ENCODE measurements at regions not wholly inside any gene's neighbourhood (a gene's known extent, or its start where the extent isn't known, plus 50 kb on each side); places are given as distances from the start of the nearest gene placed in this dataset.

DNA sequence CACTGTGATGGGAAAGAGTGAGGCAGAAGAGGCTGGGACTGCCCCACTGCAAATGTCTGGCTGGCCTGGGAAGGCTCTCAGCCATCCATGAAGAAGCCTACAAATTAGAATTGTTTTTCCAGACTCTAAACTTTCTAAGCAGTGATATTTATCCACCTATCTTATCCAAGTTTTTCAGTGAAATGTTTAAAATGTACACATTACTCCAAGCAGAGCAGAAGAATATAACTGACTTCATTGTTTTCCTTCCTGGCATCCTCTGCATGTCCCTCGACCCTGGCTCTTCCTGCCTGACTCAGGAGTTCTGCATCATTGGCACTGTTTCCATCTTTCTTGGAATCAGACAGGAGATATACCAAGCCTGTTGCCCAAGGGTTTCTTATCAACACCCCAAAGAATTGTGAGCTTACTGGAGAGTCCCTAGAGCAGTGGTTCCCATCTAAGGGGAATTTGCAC is 401.5 kb upstream of the PROK2 start:
- DNase-seq, result no peak

DNA sequence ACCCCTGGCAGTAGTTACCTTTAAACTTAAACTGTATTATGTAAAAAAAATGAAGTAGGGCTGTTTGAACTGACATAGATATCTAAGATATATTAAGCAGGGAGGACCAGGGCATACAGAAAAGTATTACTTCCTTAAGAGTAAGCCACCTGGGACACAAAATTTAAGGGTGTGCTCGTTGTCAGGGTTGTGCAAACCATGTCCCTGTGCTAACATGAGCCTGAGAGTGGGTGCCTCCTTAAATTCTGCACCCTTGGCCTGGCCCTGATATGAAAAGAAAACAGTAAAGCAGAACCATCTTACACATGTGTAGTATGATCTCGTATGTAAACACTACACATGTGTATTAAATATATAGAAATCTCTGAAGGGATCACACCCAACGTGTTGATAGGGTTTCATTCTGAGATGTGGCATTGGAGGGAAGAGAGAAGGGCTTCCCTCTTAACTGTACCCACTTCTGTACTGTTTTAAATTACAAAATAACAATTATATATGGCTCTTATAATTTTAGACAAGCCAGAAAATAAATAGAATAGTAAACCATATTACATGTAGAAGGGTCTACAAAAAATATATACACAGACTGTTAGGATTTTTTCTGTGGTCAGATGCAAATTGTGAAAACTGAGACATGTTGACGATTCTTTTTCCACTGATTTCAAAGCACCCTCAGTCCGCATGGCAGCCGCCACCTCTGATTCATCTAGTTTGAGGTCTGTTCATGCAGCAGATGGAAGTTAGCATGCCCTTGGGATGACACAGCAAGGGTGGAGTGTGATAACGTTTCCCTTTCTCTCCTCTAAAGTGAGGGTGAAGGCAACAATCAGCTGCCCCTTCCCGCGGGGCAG is 400.8 kb upstream of the PROK2 start:
- DNase-seq, result no peak

DNA sequence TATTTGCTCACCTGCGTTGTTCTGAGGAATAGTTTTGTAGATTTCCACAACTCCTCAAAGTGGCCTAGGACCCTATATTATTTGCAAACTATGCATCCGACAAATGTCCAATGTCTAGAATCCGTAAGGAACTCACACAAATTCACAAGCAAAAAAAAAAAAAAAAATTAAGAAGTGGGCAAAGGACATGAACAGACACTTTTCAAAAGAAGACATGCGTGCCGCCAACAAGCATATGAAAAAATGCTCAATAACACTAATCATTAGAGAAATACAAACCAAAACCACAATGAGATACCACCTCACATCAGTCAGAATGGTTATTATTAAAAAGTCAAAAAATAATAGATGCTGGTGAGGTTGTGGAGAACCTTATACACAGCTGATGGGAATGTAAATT is 398.5 kb upstream of the PROK2 start:
- no peak for DNase-seq

DNA sequence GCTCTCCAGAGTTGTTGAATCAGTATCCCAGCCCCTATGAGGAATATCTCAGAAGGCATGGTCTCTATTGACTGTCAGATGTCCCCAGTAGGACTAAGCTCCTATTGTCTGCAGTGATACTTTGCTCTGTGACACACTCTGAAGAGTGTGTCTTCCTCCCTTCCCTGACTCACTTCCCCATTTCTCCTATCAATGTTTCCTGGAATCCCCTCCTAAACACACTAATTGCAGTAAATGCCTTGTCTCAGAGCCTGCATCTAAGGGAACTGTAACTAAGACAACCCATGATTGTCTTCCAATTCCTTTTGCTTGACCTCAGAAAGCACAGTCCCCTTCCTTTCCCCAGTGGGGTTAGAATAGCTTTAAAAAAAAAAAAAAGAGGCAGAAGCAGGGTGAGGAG is 397.3 kb upstream of the PROK2 start:
- no peak for DNase-seq

DNA sequence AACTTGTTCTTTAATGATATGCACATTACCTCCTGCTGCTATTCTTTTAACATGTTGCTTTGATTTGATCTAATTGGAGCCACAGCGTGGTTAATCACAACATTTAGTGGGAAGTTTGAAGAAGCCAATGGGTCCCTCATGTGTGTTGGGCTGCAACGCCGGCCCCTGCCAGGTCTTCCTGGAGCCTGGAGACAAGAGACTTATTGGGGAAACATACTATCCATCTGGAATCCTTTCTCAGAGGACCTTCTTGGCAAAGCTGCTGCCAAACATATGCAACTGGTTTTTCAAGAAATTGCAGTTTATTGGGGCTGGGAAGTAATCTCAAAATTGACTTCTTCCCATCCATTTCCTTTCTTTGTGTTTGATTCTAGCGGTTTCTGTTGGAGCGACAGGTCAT is 396.3 kb upstream of the PROK2 start:
- DNase-seq, result no peak

DNA sequence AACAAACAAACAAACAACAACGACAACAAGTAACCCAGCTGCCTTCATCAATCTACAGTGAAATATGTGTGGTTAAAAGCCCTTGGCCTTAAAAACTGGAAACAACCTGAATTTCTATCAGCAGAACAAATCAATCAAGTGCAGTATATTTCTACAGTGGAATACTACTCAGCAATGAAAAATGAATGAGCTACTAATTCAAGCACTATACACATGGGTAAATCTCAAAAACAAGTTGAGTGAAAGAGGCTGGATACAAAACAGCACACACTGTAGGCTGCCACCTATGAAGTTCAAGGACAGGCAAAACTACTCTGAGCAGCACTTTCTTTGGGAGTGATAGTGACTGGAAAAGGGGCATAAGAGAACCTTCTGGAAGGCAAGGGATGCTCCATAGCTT is 395.5 kb upstream of the PROK2 start:
- DNase-seq, result no peak

DNA sequence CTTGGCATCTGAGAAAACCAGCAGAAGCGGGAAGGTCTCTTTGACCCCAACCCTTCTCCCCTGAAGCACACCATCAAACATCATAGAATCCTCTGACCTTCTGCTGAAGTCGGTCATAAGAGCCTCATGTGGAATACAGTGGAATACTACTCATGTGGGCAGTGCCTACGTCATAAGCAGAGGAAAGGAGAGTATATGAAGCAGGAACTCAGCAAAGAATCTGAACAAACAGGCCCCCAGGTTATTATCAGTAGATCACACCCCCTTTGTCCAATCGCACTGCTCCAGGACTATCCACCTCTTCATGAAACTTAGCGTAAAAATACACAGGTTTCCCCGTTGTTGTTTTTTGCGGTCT is 394.1 kb upstream of the PROK2 start:
- no peak for DNase-seq

DNA sequence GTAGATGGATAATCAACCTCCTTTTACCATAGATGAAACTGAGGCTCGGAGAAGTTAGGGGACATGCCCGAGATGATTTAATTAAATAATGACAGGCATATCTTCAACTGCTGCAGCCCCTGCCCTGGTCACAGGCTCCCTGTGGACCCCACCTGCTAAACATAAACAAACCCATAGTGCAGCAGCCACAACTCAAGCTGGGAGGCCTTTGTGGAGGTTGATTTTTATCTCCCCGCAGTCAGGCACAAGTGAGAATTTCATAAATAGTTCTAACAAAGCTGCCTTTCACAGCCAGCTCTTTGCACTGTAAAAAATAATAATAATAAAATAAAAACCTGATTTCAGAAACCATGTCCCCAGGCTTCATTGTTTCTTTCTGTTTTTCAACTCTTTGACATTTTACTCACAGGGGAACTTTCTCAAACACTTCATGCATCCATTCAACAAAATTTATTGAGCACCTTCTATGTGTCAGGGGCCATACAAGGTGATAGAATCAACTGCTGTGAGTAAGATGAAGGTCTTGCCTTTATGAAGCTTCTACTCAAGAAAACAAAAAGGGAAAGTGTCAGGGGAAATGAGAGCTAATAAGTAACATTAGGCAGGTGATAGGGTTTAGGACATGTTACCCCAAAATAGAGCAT is 393.6 kb upstream of the PROK2 start:
- DNase-seq, result no peak

DNA sequence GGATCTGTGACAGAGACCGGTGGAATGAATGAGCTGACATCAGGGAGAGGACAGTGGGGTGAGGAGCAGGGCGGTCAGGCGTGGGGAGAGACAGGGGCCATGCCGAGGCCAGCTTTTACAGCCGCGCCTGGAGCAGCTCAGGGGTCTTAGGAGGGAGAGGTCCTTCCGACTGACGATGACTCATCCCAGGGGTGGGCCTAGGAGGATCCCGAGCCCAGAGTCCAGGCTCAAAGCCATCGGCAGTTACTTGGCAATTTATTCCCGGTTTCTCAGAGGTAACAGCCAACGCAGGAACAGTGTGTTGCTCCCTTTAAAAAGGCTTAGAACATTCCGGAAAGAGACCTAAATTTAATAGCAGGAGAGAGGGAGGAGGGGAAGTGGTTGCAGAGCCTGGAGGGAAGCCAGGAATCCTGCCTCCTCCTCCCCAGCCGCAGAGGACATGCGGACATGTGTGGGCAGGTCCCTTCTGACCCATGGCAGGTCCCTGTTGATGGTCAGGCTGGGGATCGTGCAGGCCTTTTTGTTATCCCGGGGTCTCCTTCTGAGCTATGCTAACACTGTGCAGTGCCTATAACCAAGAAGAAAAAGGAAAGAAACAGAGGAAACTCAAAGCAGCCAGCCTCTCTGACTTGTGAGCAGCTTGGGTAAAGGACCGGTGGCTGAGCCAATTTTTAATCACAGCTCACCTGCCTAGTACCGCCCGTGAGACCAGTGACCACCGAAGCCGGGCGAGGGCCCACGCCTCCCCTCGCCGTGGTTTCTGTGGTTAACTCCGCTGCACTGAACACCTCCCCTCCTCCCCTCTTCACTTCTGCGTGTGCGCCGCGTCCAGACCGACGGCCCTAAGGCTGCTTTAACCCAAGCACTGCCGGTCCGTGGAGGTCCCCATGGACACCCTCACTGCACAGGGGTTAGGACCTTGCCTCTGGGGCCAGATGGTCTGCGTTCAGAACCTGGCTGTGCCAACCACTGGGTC is 392.4 kb upstream of the PROK2 start:
- DNase-seq, result peak in 20 of 56 donors; percentile 22 to 71 (median 40)

DNA sequence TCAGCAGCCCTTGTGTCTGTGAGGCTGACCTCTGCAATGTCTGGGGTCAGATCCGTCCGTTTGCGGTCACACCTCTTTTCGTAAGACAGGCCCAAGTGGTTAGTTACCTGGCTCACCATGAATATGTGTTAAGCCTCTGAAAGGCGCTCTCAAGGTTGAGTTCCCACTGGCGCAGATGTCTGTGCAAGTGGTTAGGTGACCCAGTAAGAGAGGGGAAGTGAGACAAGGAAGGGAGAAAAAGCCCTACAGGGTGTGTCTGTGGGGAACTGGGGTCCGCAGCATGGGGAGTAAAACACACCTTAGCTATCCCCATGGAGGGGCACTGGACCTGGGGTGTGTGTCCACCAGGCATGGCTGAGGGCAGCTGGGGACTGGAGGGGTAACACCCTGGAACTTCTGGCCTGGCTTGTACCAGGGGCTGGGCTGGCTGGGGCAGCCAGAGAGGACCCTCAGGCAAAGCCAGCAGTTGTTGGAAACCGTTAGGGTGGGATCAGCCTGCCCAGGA is 391.6 kb upstream of the PROK2 start:
- DNase-seq, result no peak

DNA sequence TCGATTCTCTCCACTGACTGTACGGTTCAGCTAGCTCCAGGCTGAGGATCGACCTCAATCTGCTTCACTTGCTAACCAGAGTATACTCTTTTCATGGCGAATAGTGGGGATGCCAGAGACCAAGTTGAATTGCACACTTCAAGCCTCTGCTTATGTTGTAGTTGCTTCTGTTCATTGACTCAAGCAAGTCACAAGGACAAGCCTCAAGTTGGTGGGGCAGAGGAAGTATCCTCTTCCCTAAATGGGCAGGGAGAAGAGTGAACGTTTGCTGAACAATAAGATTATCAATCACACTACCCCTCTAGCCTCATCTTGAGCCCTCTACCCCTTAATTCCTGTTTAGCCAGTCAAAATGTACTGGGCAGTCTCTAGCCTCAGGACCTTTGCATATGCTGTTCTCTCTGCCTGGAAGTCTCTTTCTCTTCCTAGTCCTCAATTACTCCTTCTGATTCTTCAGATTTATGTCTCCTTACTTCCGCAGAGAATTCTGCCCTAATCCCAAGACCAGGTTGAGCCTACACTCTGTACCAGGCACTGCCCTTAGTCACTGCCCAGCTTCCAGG is 390.4 kb upstream of the PROK2 start:
- DNase-seq, result no peak

DNA sequence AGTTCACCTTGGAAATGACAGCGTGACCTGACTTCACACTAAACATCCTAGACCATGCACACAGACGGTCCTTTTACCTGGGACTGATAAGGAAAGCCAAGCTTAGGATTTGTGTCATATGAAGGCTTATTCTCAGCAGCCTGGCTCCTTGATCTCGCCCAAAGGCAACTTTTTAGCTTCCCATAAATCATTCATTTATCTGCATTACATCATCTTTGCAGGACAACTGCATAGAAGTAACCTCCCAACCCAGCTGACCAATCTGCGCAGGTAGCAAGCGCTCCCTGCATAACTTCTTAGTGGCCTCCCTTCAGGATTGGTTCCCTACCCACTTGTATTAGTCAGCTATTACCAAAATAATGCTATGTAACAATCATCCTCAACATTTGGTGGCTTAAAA is 389.9 kb upstream of the PROK2 start:
- no peak for DNase-seq

DNA sequence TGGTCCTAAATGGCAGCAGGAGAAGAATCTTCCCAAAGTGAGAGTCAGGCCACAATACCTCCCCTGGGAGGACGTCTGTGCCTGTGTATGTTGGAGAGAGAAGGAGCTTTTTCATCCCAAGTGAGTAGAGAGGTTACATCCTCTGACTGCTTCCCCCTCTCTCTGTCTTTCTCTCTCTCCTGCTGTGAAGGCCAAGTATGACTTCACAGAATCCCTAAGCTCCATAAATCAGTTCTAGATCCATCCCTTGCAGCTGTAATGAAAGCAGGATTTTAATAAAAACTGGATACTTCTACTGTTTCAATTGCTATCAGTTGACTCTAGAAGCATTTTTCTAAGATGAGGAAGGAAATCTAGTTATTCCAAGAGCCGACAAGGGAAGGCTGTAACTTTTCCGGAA is 389.1 kb upstream of the PROK2 start:
- DNase-seq, result no peak

DNA sequence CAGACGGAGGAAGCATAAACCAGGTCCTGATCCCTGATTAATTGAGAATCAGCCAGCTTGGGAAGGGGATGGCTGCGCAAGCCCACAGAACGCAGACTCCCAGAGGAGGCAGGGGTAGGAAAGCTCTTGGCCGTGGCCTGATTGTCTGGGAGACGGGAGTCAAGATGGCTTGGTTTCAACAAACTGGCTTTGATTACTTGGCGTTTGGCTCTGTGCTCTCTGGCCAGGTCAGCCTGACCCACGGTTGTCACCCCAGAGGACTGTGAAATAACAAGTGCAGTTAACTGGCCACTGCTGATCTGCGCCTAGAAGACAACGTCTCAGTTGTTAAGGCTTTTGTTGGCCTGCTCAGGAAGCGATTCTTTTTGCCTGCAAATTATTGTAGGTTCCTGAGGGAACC is 387.0 kb upstream of the PROK2 start:
- DNase-seq, result peak in 44 of 56 donors; percentile 10 to 78 (median 52)

DNA sequence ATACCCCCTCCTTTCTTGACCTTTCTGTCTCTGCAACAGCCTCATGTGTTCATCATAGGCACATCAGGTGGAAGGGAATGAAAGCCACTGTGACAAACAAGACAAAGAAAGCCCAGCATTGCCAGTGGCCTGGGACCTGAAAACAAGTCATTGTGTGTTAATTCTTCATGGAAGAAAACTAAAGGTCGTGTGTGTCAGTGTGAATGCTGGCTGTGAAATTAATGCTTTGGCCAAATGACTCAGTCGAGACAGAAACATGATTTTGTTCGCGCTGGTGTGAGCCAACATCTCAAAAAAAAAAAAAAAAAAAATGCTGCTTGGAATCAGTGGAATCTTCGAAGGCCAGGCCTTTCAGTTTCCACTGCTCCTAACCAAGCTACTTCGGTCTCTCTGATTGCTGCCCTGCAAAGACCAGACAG is 386.5 kb upstream of the PROK2 start:
- DNase-seq, result peak in 42 of 56 donors; percentile 5 to 84 (median 56)

DNA sequence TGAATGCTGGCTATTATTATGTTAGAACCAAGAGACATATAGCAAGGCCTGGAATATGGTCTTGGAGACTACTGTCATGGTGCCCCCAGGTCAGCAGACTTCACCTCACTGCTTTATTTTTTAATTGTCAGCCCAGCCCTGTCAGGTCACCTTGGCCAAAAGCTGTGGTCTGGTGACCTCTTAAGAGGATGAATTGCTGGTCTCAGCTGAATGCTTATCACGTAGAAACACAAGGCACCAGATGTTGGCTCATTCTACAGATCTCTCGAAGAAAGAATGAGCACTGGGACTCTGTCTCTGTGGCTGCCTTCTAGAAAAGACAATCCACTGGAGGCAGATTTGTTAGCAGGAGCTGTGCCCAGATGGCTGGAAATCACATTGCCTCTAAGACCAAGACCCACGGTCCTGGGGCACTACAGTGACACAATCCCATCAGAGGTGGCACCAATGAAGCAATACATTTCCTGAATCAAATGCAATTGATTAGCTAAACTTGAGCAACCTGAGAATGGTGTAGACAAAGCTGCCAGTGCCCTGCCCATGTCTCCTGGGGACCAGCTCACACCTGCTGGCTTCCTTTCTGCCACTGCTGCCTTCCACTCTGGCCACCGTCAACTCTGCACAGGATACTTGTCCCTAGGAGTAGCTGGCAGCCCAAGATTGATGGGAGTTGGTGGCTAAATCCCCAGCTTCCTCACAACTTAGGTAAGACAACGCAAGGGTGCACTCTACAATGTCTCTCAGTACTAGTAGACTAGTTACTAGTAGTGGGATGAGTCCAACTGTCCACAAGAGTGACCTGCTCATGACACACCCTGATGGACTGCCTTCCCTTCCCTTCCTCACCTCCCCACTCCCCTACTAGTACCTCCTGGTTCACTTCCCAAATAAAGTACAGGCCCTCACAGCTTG is 384.9 kb upstream of the PROK2 start:
- DNase-seq, result no peak

DNA sequence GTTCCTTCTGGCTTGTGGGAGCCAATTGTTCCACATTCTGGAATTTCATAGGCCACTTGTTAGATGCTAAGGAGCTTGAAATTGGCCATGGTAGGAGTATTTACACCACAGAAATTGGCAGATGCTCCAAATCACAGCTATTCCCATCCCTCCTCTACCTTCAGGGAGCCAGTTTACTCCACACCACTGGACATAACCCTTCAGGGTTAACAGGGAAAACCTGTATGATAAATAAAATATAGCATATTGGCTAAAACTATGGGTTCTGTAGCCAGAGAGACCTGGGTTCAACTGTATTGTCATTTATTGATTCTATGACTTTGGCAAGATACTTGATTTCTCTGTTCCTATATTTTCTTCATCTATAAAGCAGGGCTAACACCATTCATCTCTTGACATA is 384.2 kb upstream of the PROK2 start:
- no peak for DNase-seq

DNA sequence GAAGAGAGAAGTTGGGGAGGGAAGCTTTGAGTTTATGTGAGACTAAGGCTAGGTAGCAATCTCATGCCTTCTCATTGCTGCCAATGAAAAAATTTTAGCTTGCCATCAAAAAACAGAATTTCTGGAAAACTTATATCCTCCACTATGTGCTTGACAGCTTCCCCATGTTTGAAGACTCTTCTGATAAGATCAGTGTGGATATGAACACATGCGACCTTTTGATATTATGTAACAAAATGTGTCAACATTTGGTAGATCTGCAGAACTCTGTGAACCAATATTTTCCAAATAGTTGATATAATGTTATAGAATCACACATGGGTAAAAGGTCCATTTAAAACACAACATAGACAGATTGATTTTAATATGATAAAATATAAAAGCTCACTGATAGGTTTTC is 380.9 kb upstream of the PROK2 start:
- no peak for DNase-seq

DNA sequence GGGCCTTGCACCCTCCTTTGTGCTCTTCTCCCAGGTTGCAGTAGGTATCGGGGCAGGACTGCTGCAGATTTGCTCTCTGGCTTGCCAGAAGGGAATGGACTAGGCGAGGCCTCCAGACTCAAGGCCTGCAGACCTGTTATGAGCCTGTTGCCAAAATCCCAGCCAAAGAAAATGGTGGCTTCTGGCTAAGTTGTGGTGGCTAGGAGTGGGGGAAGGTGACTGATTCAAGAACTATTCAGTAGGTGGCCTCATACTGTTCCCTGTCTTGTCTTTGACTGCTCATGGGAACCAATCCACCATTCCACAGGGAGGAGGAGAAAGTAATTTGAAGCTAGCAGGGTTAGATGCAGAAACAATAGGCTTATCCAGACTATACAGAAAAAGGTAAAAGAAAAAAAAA is 380.4 kb upstream of the PROK2 start:
- DNase-seq, result no peak

DNA sequence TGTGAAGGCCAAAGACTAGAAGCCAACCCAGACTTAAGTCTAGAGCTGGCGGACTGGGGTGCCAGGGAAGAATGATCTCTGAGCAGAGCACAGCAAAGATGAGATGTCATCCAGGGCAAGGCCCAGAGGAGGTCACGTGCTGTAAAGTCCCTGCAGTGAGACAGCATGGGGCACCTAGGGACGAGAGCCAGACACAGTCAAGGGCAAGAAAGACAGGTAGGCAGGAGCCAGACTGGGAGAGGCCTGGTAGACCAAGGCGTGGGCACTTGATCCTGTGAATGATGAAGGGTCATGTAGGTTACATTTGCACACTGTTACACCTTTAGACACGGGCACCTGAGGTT is 379.7 kb upstream of the PROK2 start:
- DNase-seq, result no peak
